GM23338 (cell line): ENCODE measurements at regions not wholly inside any gene's neighbourhood (a gene's known extent, or its start where the extent isn't known, plus 50 kb on each side); places are given as distances from the start of the nearest gene placed in this dataset.

ENCODE experiments used
- ATAC-seq: fragments of 200-7000 bp; cut with Tn5 transposase; 3 replicates; pipeline ENCODE4 v1.9.1; 2020
- DNase-seq: peaks from one replicate; pipeline ENCODE4 v3.0.0-alpha.2; 2015; ENCODE audit warnings: low spot score
- H2AFZ ChIP-seq: fragments of 200-600 bp; sonication (generic); 2 replicates; pipeline ENCODE4 v1.8.0; 2016; ENCODE audit warnings: antibody characterized with exemption, mild to moderate bottlenecking, moderate library complexity
- H3F3A ChIP-seq: fragments of 200-600 bp; sonication (generic); replicated peaks from 2 replicates; pipeline ENCODE4 v1.8.0; 2017; ENCODE audit warnings: antibody characterized with exemption, mixed run types, low read depth
- H3K27ac ChIP-seq: fragments of 200-600 bp; sonication (generic); 2 replicates; pipeline ENCODE4 v1.6.1; 2016; ENCODE audit warnings: low read depth
- H3K27me3 ChIP-seq: fragments of 200-600 bp; sonication (generic); 2 replicates; pipeline ENCODE4 v1.8.0; 2016; ENCODE audit warnings: mild to moderate bottlenecking, mixed run types, moderate library complexity; ENCODE audit not compliant: insufficient read depth
- H3K36me3 ChIP-seq: fragments of 200-600 bp; sonication (generic); 2 replicates; pipeline ENCODE4 v1.8.0; 2016; ENCODE audit warnings: mild to moderate bottlenecking; ENCODE audit not compliant: insufficient read depth
- H3K4me1 ChIP-seq: fragments of 200-600 bp; sonication (generic); 2 replicates; pipeline ENCODE4 v1.8.0; 2016; ENCODE audit warnings: mild to moderate bottlenecking, moderate library complexity; ENCODE audit not compliant: insufficient read depth
- H3K4me2 ChIP-seq: fragments of 200-600 bp; sonication (generic); 2 replicates; pipeline ENCODE4 v1.7.1; 2017; ENCODE audit warnings: mixed run types
- H3K4me3 ChIP-seq: fragments of 200-600 bp; sonication (generic); 2 replicates; pipeline ENCODE4 v1.6.1; 2016; ENCODE audit warnings: mixed run types
- H3K79me2 ChIP-seq: fragments of 200-600 bp; sonication (generic); replicated peaks from 2 replicates; pipeline ENCODE4 v1.8.0; 2017; ENCODE audit warnings: mild to moderate bottlenecking; ENCODE audit not compliant: insufficient read depth
- H3K9me2 ChIP-seq: fragments of 200-600 bp; sonication (generic); 2 replicates; pipeline ENCODE4 v1.8.0; 2017; ENCODE audit not compliant: insufficient read depth
- H4K20me1 ChIP-seq: fragments of 200-600 bp; sonication (generic); replicated peaks from 2 replicates; pipeline ENCODE4 v1.8.0; 2017; ENCODE audit warnings: mild to moderate bottlenecking; ENCODE audit not compliant: insufficient read depth
- H3K27ac Mint-ChIP-seq: 2 replicates; pipeline ENCODE4 v1.8.0; 2020; ENCODE audit warnings: inconsistent platforms, mild to moderate bottlenecking, moderate library complexity, mixed read lengths
- H3K27me3 Mint-ChIP-seq: 3 replicates; pipeline ENCODE4 v1.8.0; 2022; ENCODE audit warnings: low read depth, mild to moderate bottlenecking, moderate library complexity, mixed read lengths, inconsistent platforms; ENCODE audit not compliant: insufficient read depth, poor library complexity
- H3K36me3 Mint-ChIP-seq: 3 replicates; pipeline ENCODE4 v1.8.0; 2021; ENCODE audit warnings: low read depth, mild to moderate bottlenecking, inconsistent platforms, moderate library complexity, mixed read lengths
- H3K4me1 Mint-ChIP-seq: 3 replicates; pipeline ENCODE4 v1.8.0; 2020; ENCODE audit warnings: mild to moderate bottlenecking, inconsistent platforms, mixed read lengths
- H3K4me3 Mint-ChIP-seq: 3 replicates; pipeline ENCODE4 v1.8.0; 2021; ENCODE audit warnings: moderate library complexity, mild to moderate bottlenecking, inconsistent platforms, mixed read lengths
- H3K9me3 Mint-ChIP-seq: 3 replicates; pipeline ENCODE4 v1.8.0; 2020; ENCODE audit warnings: moderate library complexity, mild to moderate bottlenecking, inconsistent platforms, mixed read lengths
- ETS1 ChIP-seq: IDR thresholded peaks from 2 replicates; pipeline ENCODE4 v1.6.1; 2016; ENCODE audit warnings: antibody characterized with exemption
- EZH2 ChIP-seq: fragments of 200-600 bp; sonication (generic); IDR thresholded peaks from one replicate; pipeline ENCODE4 v1.8.0; 2017; ENCODE audit warnings: antibody characterized with exemption, mild to moderate bottlenecking, low read depth; ENCODE audit not compliant: unreplicated experiment
- EZH2phosphoT487 ChIP-seq: fragments of 200-600 bp; sonication (generic); IDR thresholded peaks from one replicate; pipeline ENCODE4 v1.8.1; 2018; ENCODE audit warnings: antibody characterized with exemption; ENCODE audit not compliant: unreplicated experiment
- JUNB ChIP-seq: IDR thresholded peaks from one replicate; pipeline ENCODE4 v1.6.1; 2016; ENCODE audit warnings: antibody characterized with exemption; ENCODE audit not compliant: unreplicated experiment
- ZNF114 ChIP-seq: fragments of 250-450 bp; sonication (Bioruptor Pico); IDR thresholded peaks from 2 replicates; pipeline ENCODE4 v1.5.0; 2020; ENCODE audit warnings: mild to moderate bottlenecking, moderate library complexity
- ZNF331 ChIP-seq: fragments of 250-450 bp; sonication (Bioruptor Pico); IDR thresholded peaks from 2 replicates; pipeline ENCODE4 v1.5.0; 2020; ENCODE audit warnings: low read depth, mild to moderate bottlenecking, moderate library complexity
- ZNF462 ChIP-seq: fragments of 250-450 bp; sonication (Bioruptor Pico); IDR thresholded peaks from 2 replicates; pipeline ENCODE4 v1.5.0; 2020; ENCODE audit warnings: mild to moderate bottlenecking, moderate library complexity
- TF ChIP-seq, protein P1 (sequence below), 2 experiments: fragments of 200-600 bp in 1 of 2; sonication (generic) in 1 of 2; conservative IDR thresholded peaks; 2 replicates each; pipeline versions ENCODE4 v1.5.1 to v1.6.1; 2016 to 2017; ENCODE audit warnings: antibody characterized with exemption in 2 of 2, low read depth in 2 of 2, mild to moderate bottlenecking in 2 of 2, moderate library complexity in 1 of 2

- ATAC-seq: no peak
Measured at GRCh38 chr4:81679315-81679714, 207.6 kb upstream of the RASGEF1B start.

DNA sequence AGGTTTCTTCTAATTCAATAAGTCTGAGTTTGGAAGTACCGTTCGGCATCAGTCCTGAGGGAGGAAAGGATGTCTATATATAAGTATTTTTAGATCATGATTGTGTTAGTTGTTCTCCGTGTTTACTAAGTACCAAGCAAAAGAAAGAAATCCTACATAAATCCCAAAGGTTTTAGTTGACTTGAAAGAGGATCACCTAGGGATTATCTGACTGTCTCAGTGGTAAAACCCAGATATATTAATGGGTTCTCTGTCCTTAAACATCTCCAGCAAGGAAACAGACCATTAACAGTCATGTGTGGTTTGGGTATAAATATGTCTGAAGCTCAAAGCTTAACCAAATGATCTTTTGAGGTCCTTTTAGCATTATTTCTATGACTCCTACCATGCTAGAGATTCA, 207.1 kb upstream of the RASGEF1B start:
- Mint-ChIP-seq H3K4me3 (no peak overlapping the region), H3K27me3 (no peaks in the 10 kb centered on the region), H3K27ac (no peak overlapping the region), H3K36me3 (no peaks in the 10 kb centered on the region), H3K4me1 (peaks cover 8% of the 10 kb centered on the region; the same call in 2 of the 3 replicates), H3K9me3 (no peaks in the 10 kb centered on the region)
- Histone ChIP-seq H2AFZ (no peak overlapping the region), H3K4me2 (no peak overlapping the region), H3K36me3 (no peaks in the 10 kb centered on the region), H3F3A (no peaks in the 10 kb centered on the region), H3K4me3 (no peak overlapping the region), H3K79me2 (no peaks in the 10 kb centered on the region), H4K20me1 (no peaks in the 10 kb centered on the region), H3K4me1 (no peaks in the 10 kb centered on the region; the same call in 1 of the 2 replicates), H3K27ac (no peak overlapping the region), H3K27me3 (no peaks in the 10 kb centered on the region), H3K9me2 (no peaks in the 10 kb centered on the region)
- ATAC-seq (no peak), DNase-seq (no peak)
- TF ChIP-seq ETS1: no peak
- no peak for TF ChIP-seq ZNF331
- no peak for TF ChIP-seq EZH2
- TF ChIP-seq JUNB: no peak
- no peak for TF ChIP-seq ZNF462 (CRISPR knock-in tag)
- TF ChIP-seq EZH2phosphoT487: no peak
- no peak for TF ChIP-seq ZNF114

More at GRCh38 chr4:81679315-81679714, 207.6 kb upstream of the RASGEF1B start:
- H3K79me2 ChIP-seq: no peaks in the 10 kb centered on the region
- H3K36me3 ChIP-seq: no peaks in the 10 kb centered on the region
- H4K20me1 ChIP-seq: no peaks in the 10 kb centered on the region
- no peaks in the 10 kb centered on the region; the same call in 1 of the 2 replicates for H3K4me1 ChIP-seq
- H3F3A ChIP-seq: no peaks in the 10 kb centered on the region
- H2AFZ ChIP-seq: no peak overlapping the region
- H3K4me3 ChIP-seq: no peak overlapping the region
- no peak overlapping the region for H3K4me2 ChIP-seq
- peaks cover 8% of the 10 kb centered on the region; the same call in 2 of the 3 replicates for H3K4me1 Mint-ChIP-seq
- H3K27me3 ChIP-seq: no peaks in the 10 kb centered on the region
- H3K9me3 Mint-ChIP-seq: no peaks in the 10 kb centered on the region
- TF ChIP-seq ETS1: no peak
- TF ChIP-seq EZH2phosphoT487: no peak
- TF ChIP-seq, protein P1, sequence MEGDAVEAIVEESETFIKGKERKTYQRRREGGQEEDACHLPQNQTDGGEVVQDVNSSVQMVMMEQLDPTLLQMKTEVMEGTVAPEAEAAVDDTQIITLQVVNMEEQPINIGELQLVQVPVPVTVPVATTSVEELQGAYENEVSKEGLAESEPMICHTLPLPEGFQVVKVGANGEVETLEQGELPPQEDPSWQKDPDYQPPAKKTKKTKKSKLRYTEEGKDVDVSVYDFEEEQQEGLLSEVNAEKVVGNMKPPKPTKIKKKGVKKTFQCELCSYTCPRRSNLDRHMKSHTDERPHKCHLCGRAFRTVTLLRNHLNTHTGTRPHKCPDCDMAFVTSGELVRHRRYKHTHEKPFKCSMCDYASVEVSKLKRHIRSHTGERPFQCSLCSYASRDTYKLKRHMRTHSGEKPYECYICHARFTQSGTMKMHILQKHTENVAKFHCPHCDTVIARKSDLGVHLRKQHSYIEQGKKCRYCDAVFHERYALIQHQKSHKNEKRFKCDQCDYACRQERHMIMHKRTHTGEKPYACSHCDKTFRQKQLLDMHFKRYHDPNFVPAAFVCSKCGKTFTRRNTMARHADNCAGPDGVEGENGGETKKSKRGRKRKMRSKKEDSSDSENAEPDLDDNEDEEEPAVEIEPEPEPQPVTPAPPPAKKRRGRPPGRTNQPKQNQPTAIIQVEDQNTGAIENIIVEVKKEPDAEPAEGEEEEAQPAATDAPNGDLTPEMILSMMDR (conservative IDR thresholded peaks at IDR 0.05; ENCODE audit: low read depth in 2 of 2): no peak
- H3K27me3 Mint-ChIP-seq: no peaks in the 10 kb centered on the region
- no peak overlapping the region for H3K27ac ChIP-seq
- H3K4me3 Mint-ChIP-seq: no peak overlapping the region
- H3K36me3 Mint-ChIP-seq: no peaks in the 10 kb centered on the region
- no peak for DNase-seq
- no peaks in the 10 kb centered on the region for H3K9me2 ChIP-seq
- no peak overlapping the region for H3K27ac Mint-ChIP-seq
